ENCODE measurements at regions not wholly inside any gene's neighbourhood (a gene's known extent, or its start where the extent isn't known, plus 50 kb on each side); places are given as distances from the start of the nearest gene placed in this dataset.

- TF ChIP-seq, protein P1, sequence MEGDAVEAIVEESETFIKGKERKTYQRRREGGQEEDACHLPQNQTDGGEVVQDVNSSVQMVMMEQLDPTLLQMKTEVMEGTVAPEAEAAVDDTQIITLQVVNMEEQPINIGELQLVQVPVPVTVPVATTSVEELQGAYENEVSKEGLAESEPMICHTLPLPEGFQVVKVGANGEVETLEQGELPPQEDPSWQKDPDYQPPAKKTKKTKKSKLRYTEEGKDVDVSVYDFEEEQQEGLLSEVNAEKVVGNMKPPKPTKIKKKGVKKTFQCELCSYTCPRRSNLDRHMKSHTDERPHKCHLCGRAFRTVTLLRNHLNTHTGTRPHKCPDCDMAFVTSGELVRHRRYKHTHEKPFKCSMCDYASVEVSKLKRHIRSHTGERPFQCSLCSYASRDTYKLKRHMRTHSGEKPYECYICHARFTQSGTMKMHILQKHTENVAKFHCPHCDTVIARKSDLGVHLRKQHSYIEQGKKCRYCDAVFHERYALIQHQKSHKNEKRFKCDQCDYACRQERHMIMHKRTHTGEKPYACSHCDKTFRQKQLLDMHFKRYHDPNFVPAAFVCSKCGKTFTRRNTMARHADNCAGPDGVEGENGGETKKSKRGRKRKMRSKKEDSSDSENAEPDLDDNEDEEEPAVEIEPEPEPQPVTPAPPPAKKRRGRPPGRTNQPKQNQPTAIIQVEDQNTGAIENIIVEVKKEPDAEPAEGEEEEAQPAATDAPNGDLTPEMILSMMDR (IDR thresholded peaks at IDR 0.05), result no peak
- TF ChIP-seq POLR2A (IDR thresholded peaks at IDR 0.05), result no peak
Observed at GRCh38 chr10:111392910-111393309, 316.1 kb downstream of the ADRA2A start.

Measured in lower leg skin (tissue), 3 donors.